GM18498 (cell line): ENCODE measurements at regions not wholly inside any gene's neighbourhood (a gene's known extent, or its start where the extent isn't known, plus 50 kb on each side); places are given as distances from the start of the nearest gene placed in this dataset.

Experiments
- ATAC-seq: cut with Tn5 transposase; IDR thresholded peaks from one replicate; pipeline ENCODE4 v1.9.1; 2021; ENCODE audit warnings: mild to moderate bottlenecking, moderate library complexity; ENCODE audit not compliant: unreplicated experiment

- no peak for ATAC-seq
Measured at GRCh38 chr2:122519821-122520611, 764.6 kb downstream of the TSN start.

GRCh38 chr2:122523143-122523542, 767.7 kb downstream of the TSN start:
- ATAC-seq = no peak

GRCh38 chr2:122523981-122524380, 768.5 kb downstream of the TSN start:
- ATAC-seq = no peak

GRCh38 chr2:122525336-122525735, 769.9 kb downstream of the TSN start:
- no peak for ATAC-seq

- no peak for ATAC-seq
Measured at GRCh38 chr2:122528061-122528460, 772.6 kb downstream of the TSN start.

GRCh38 chr2:122528958-122529705, 773.7 kb downstream of the TSN start:
- no peak for ATAC-seq

- ATAC-seq = peak; percentile 71
Measured at GRCh38 chr2:122530814-122531213, 775.4 kb downstream of the TSN start.

- ATAC-seq = no peak
Measured at GRCh38 chr2:122531290-122532071, 776.0 kb downstream of the TSN start.

- ATAC-seq = no peak
Measured at GRCh38 chr2:122532072-122532344, 776.6 kb downstream of the TSN start.

- ATAC-seq = no peak
Measured at GRCh38 chr2:122532481-122532880, 777.0 kb downstream of the TSN start.

GRCh38 chr2:122535960-122536505, 780.6 kb downstream of the TSN start:
- ATAC-seq = no peak

GRCh38 chr2:122539311-122539710, 783.9 kb downstream of the TSN start:
- ATAC-seq = no peak

GRCh38 chr2:122539920-122540319, 784.5 kb downstream of the TSN start:
- ATAC-seq = no peak

GRCh38 chr2:122542236-122542635, 786.8 kb downstream of the TSN start:
- ATAC-seq = no peak

- ATAC-seq = no peak
Measured at GRCh38 chr2:122542646-122543045, 787.2 kb downstream of the TSN start.

- no peak for ATAC-seq
Measured at GRCh38 chr2:122543815-122544214, 788.4 kb downstream of the TSN start.

GRCh38 chr2:122545821-122546220, 790.4 kb downstream of the TSN start:
- no peak for ATAC-seq

GRCh38 chr2:122562775-122563174, 807.3 kb downstream of the TSN start:
- ATAC-seq = no peak

GRCh38 chr2:122563781-122564180, 808.3 kb downstream of the TSN start:
- ATAC-seq = no peak

GRCh38 chr2:122564843-122565242, 809.4 kb downstream of the TSN start:
- ATAC-seq = no peak

- no peak for ATAC-seq
Measured at GRCh38 chr2:122565364-122565763, 809.9 kb downstream of the TSN start.
